SK-N-SH (cell line): ENCODE measurements at regions not wholly inside any gene's neighbourhood (a gene's known extent, or its start where the extent isn't known, plus 50 kb on each side); places are given as distances from the start of the nearest gene placed in this dataset.

Source experiments
- CTCF ChIA-PET: fragments of 300-600, 350-600 bp; formaldehyde crosslinking; extraction: SDS; loops from one replicate; lab custom pipeline; 2021; lab: Yijun Ruan, JAX
- POLR2A ChIA-PET: fragments of 350-600 bp; sonication (Branson Sonifier 250); formaldehyde crosslinking; extraction: SDS; loops from one replicate; lab custom pipeline; 2020; ENCODE audit warnings: antibody characterized with exemption, inconsistent platforms; lab: Yijun Ruan, JAX
- DNase-seq: peaks from one replicate; pipeline ENCODE4 v3.0.0; 2012
- H2AFZ ChIP-seq: fragments of 200-600 bp; sonication (generic); 2 replicates; pipeline ENCODE4 v1.8.1; 2016; ENCODE audit warnings: antibody characterized with exemption, mild to moderate bottlenecking, low read depth
- H3F3A ChIP-seq: fragments of 200-600 bp; sonication (generic); replicated peaks from 2 replicates; pipeline ENCODE3; 2016; ENCODE audit warnings: antibody characterized with exemption, mild to moderate bottlenecking; ENCODE audit not compliant: insufficient read depth
- H3K27ac ChIP-seq, 2 experiments: fragments of 200-500 bp in 1 of 2; fragments of 200-600 bp in 1 of 2; sonication (Bioruptor generic) in 1 of 2; sonication (generic), shearing (Covaris generic) in 1 of 2; 2 replicates each; pipeline versions ENCODE4 v1.5.1 to v1.6.1; 2014 to 2016; ENCODE audit warnings: low read depth in 2 of 2, inconsistent platforms in 1 of 2, low read length in 1 of 2, mild to moderate bottlenecking in 1 of 2, mixed read lengths in 1 of 2
- H3K27me3 ChIP-seq: fragments of 200-600 bp; sonication (generic), shearing (Covaris generic); 2 replicates; pipeline ENCODE4 v1.6.1; 2016; ENCODE audit warnings: mixed run types; ENCODE audit not compliant: insufficient read depth
- H3K36me3 ChIP-seq, 2 experiments: fragments of 200-500 bp in 1 of 2; fragments of 200-600 bp in 1 of 2; sonication (Bioruptor generic) in 1 of 2; sonication (generic) in 1 of 2; replicated peaks in 1 of 2; 2 replicates each; pipeline versions ENCODE3 to v1.5.1; 2014 to 2016; ENCODE audit warnings: low read length in 1 of 2, mild to moderate bottlenecking in 1 of 2; ENCODE audit not compliant: insufficient read depth in 2 of 2, control insufficient read depth in 1 of 2
- H3K4me1 ChIP-seq, 2 experiments: fragments of 200-500 bp in 1 of 2; fragments of 200-600 bp in 1 of 2; sonication (Bioruptor generic) in 1 of 2; sonication (generic), shearing (Covaris generic) in 1 of 2; 2 replicates each; pipeline versions ENCODE4 v1.5.1 to v1.6.1; 2014 to 2016; ENCODE audit warnings: low read depth in 1 of 2, low read length in 1 of 2, mixed run types in 1 of 2; ENCODE audit not compliant: insufficient read depth in 2 of 2, control insufficient read depth in 1 of 2
- H3K4me2 ChIP-seq: fragments of 200-600 bp; sonication (generic), shearing (Covaris generic); 2 replicates; pipeline ENCODE4 v1.6.1; 2017; ENCODE audit warnings: mixed run types
- H3K4me3 ChIP-seq, 2 experiments: fragments of 200-500 bp in 1 of 2; fragments of 200-600 bp in 1 of 2; sonication (Bioruptor generic) in 1 of 2; sonication (generic), shearing (Covaris generic) in 1 of 2; 2 replicates each; pipeline versions ENCODE4 v1.5.1 to v1.8.1; 2014 to 2016; ENCODE audit warnings: low read depth in 2 of 2, inconsistent platforms in 1 of 2, low read length in 1 of 2, mild to moderate bottlenecking in 1 of 2, mixed read lengths in 1 of 2, moderate library complexity in 1 of 2
- H3K79me2 ChIP-seq: fragments of 200-600 bp; sonication (generic); 2 replicates; pipeline ENCODE4 v1.8.1; 2017; ENCODE audit warnings: mild to moderate bottlenecking; ENCODE audit not compliant: insufficient read depth
- H3K9ac ChIP-seq: fragments of 200-600 bp; sonication (generic); 2 replicates; pipeline ENCODE4 v1.6.1; 2017; ENCODE audit warnings: mixed run types
- H3K9me2 ChIP-seq: fragments of 200-600 bp; sonication (generic); 2 replicates; pipeline ENCODE4 v1.6.1; 2017; ENCODE audit warnings: mixed run types
- H3K9me3 ChIP-seq: fragments of 200-600 bp; sonication (generic); 2 replicates; pipeline ENCODE4 v1.6.1; 2017; ENCODE audit warnings: mixed run types, mild to moderate bottlenecking, moderate library complexity
- H4K20me1 ChIP-seq: fragments of 200-600 bp; sonication (generic); 2 replicates; pipeline ENCODE4 v1.6.1; 2017; ENCODE audit warnings: mild to moderate bottlenecking, mixed run types; ENCODE audit not compliant: insufficient read depth
- CHD2 ChIP-seq: fragments of 150-350 bp; IDR thresholded peaks from 2 replicates; pipeline ENCODE4 v1.6.1; 2018; ENCODE audit warnings: low read length; ENCODE audit not compliant: partially characterized antibody
- CTCF ChIP-seq: fragments of 200-600 bp; sonication (generic); IDR thresholded peaks from 2 replicates; pipeline ENCODE4 v1.6.1; 2017; ENCODE audit warnings: antibody characterized with exemption, mild to moderate bottlenecking, moderate library complexity
- ELF1 ChIP-seq: IDR thresholded peaks from 2 replicates; pipeline ENCODE4 v1.4.0; 2012
- EZH2phosphoT487 ChIP-seq: fragments of 200-600 bp; sonication (generic); IDR thresholded peaks from 2 replicates; pipeline ENCODE4 v1.6.1; 2017; ENCODE audit warnings: low read depth, mixed run types, mild to moderate bottlenecking, antibody characterized with exemption, moderate library complexity, borderline replicate concordance
- GATA2 ChIP-seq: sonication (generic); formaldehyde crosslinking; IDR thresholded peaks from 2 replicates; pipeline ENCODE4 v1.5.0; 2020; ENCODE audit warnings: mild to moderate bottlenecking, missing genetic modification reagents
- IRF3 ChIP-seq: fragments of 150-350 bp; IDR thresholded peaks from 2 replicates; pipeline ENCODE4 v1.6.1; 2016; ENCODE audit warnings: mild to moderate bottlenecking, low read depth, low read length
- JUND ChIP-seq: IDR thresholded peaks from 2 replicates; pipeline ENCODE4 v1.4.0; 2012
- MXI1 ChIP-seq: IDR thresholded peaks from 2 replicates; pipeline ENCODE4 v1.6.1; 2012; ENCODE audit warnings: mild to moderate bottlenecking, low read depth, low read length, improper control_type of control experiment
- NFIC ChIP-seq: IDR thresholded peaks from 2 replicates; pipeline ENCODE4 v1.4.0; 2012; ENCODE audit warnings: borderline replicate concordance
- POLR2AphosphoS5 ChIP-seq: IDR thresholded peaks from 2 replicates; pipeline ENCODE4 v1.6.1; 2012; ENCODE audit warnings: low read depth, low read length
- RAD21 ChIP-seq: IDR thresholded peaks from 2 replicates; pipeline ENCODE4 v1.6.1; 2012; ENCODE audit warnings: mild to moderate bottlenecking, low read length
- RCOR1 ChIP-seq: fragments of 150-350 bp; IDR thresholded peaks from 2 replicates; pipeline ENCODE4 v1.6.1; 2017; ENCODE audit warnings: antibody characterized with exemption, low read length
- REST ChIP-seq: IDR thresholded peaks from 2 replicates; pipeline ENCODE4 v1.6.1; 2012; ENCODE audit warnings: mild to moderate bottlenecking, low read depth, low read length, moderate library complexity
- RXRA ChIP-seq: IDR thresholded peaks from 2 replicates; pipeline ENCODE4 v1.4.0; 2012; ENCODE audit warnings: low read depth, mild to moderate bottlenecking, borderline replicate concordance
- TCF12 ChIP-seq: IDR thresholded peaks from 2 replicates; pipeline ENCODE4 v1.4.0; 2012
- TEAD4 ChIP-seq: IDR thresholded peaks from 2 replicates; pipeline ENCODE4 v1.4.0; 2012; ENCODE audit warnings: mild to moderate bottlenecking, borderline replicate concordance; ENCODE audit not compliant: insufficient read depth
- YY1 ChIP-seq: IDR thresholded peaks from 2 replicates; pipeline ENCODE4 v1.4.0; 2012; ENCODE audit warnings: low read depth, mild to moderate bottlenecking
- ZBTB33 ChIP-seq: IDR thresholded peaks from 2 replicates; pipeline ENCODE4 v1.4.0; 2012; ENCODE audit warnings: low read depth, borderline replicate concordance
- WGBS: methylation state at CpG from one replicate; pipeline ENCODE4 v1.1.6; 2017; ENCODE audit warnings: low lambda C conversion rate; 5-methylcytosine and 5-hydroxymethylcytosine counted together

- TF ChIP-seq CTCF (no peak), MXI1 (no peak)
Measured at GRCh38 chr5:60522292-60522905, 177.6 kb downstream of the DEPDC1B start (continued).

GRCh38 chr5:60521376-60522291 is 178.3 kb downstream of the DEPDC1B start:
- CTCF ChIA-PET = interaction anchor here (1.0 to 1.1 kb wide), 2 partner anchors 10 to 25 kb away, joined by 3 read pairs; no protein-coding TSS in a partner anchor
- no peak for TF ChIP-seq ZBTB33
- no peak for TF ChIP-seq NFIC
- no peak for TF ChIP-seq GATA2 (CRISPR knock-in tag)
- TF ChIP-seq TCF12 = no peak
- no peak for TF ChIP-seq RXRA
- TF ChIP-seq TEAD4 = no peak
- TF ChIP-seq RCOR1 = no peak
- TF ChIP-seq POLR2AphosphoS5 = no peak
- no peak for TF ChIP-seq ELF1
- TF ChIP-seq EZH2phosphoT487 = no peak
- no peak for TF ChIP-seq REST
- no peak for TF ChIP-seq MXI1
- TF ChIP-seq RAD21 = no peak
- no peak for TF ChIP-seq IRF3
- no peak for TF ChIP-seq JUND
- TF ChIP-seq CTCF = no peak
- no peak for TF ChIP-seq CHD2
- TF ChIP-seq YY1 = no peak

More at GRCh38 chr5:60521376-60522291, 178.3 kb downstream of the DEPDC1B start:
- WGBS = 80% methylated on average over 5 of the region's 5 CpGs
- H3K4me2 ChIP-seq = no peak overlapping the region
- no peaks in the 10 kb centered on the region for H3K36me3 ChIP-seq
- H3K9me3 ChIP-seq = no peaks in the 10 kb centered on the region
- no peak overlapping the region for H3K9ac ChIP-seq
- H3K9me2 ChIP-seq = no peaks in the 10 kb centered on the region
- POLR2A ChIA-PET = no interaction called here
- no peaks in the 10 kb centered on the region for H3K27me3 ChIP-seq
- peak overlapping the region; percentile 30; the same call in 1 of the 2 replicates for H2AFZ ChIP-seq
- H3K4me3 ChIP-seq = no peak overlapping the region
- peak overlapping the region in 1 of 2 experiments; percentile 25; a peak in 1 of 4 replicates for H3K27ac ChIP-seq
- no peaks in the 10 kb centered on the region for H3K79me2 ChIP-seq
- no peaks in the 10 kb centered on the region for H4K20me1 ChIP-seq
- no peaks in the 10 kb centered on the region for H3F3A ChIP-seq
- peaks cover 3 to 12% of the 10 kb centered on the region in 2 experiments for H3K4me1 ChIP-seq
- DNase-seq = no peak
